GM20431 (cell line): ENCODE measurements at regions not wholly inside any gene's neighbourhood (a gene's known extent, or its start where the extent isn't known, plus 50 kb on each side); places are given as distances from the start of the nearest gene placed in this dataset.

Source experiments
- in situ Hi-C: fragments of 300-500 bp; cut with MseI, MboI; formaldehyde crosslinking; loops from one replicate; pipeline ENCODE4 v1.15.0; 2020; ENCODE audit warnings: low sequenced_read_pairs; ENCODE audit not compliant: unreplicated experiment

DNA sequence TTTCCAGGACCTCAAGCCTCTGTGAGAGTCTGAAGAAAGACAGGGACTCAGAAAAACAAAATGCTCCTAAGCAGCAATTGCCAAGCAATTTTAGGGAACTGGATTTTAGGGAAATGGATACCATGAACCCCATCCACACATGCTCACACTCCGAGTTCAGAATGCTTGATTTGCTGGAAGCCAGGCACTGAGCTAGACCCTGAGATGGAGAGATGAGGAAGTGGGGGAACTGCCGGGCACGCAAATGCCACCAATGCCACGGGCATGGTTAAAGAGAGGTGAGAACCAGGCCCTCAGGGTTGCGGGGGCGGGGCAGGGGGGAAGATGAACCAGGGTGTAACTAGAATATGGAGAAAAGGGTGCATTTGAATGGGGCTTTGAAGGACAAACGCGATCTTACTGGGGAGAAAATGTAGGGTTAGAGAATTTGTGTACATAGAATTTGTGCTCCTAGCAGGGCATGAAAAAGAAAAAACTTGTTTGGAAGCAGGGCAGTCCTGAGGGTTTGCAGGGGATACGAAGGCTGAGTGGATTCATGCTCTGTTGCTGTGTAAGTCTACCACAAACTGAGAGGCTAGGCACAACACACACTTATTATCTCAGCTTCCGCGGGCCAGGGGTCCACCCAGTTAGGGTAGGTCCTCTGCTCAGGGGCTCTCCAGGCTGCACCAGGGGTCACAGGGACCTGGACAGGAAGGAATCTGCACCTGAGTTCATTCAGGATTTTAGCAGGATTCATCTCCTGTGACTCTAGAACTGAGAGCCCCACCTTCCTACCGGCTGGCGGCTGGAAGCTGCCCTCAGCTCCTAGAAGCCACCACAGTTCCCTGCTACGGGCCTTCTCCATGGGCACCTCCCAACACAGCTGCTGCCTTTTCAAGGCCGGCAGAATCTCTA, 108.0 kb downstream of the SNX5 start:
- in situ Hi-C loops: no loop called here

- in situ Hi-C loops: no loop called here
These were observed 108.9 kb downstream of the SNX5 start for GRCh38 chr20:17859616-17860232.

DNA sequence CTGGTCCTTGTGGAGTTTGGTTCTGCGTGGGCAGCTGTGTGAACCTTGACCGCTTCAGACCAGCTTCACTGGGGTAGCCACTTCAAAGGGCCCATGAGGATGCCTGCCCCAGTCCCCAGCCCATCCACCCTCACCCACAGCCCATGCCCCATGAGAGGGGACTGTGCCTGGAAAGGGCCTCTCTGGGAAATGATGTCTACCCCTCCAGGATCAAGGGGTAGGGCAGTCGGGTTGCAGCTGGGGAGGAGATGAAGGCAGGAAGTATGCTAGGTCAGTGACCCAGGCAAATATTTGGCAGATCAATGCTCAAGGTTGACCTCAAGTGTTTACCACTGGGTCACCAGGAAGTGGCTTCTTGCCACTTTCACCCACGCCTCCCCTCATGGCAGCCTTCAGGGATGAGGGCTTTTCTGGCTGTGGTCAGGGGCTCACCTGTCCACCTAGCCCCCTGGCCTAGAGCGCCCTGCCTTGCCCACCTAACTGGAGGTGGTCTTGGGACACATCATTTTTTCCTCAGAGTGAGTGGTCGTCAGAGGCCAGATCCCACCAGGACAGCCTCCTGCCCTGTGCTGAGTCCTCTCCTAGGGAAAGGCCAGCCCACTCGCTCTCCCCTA, 109.5 kb downstream of the SNX5 start:
- in situ Hi-C loops: no loop called here

DNA sequence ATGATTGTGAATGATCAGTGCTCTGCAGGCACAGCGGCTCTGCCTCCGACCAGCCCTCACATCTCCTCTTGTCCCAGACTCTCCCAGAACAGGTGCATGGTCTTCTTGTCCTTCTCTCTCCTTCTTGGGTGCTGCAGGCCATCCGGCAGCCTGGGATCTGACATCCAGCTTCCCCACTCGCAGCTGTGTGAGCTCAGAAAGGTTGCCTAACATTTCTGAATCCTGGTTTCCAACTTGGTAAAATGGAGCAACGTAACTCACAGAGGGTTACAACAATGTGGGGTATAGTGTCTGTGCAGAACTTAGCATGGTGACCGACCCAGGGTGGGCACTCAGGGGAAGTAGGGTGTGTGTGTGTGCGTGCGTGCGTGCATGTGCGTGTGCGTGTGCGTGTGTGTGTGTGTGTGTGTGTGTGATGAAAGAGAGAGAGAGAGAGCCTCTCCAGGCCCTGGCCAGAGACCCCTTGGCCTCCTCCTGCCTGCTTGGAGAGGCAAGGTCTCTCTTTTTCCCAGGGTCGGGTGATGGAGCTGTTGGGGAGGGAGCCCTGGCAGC, 110.1 kb downstream of the SNX5 start:
- in situ Hi-C loops: no loop called here

DNA sequence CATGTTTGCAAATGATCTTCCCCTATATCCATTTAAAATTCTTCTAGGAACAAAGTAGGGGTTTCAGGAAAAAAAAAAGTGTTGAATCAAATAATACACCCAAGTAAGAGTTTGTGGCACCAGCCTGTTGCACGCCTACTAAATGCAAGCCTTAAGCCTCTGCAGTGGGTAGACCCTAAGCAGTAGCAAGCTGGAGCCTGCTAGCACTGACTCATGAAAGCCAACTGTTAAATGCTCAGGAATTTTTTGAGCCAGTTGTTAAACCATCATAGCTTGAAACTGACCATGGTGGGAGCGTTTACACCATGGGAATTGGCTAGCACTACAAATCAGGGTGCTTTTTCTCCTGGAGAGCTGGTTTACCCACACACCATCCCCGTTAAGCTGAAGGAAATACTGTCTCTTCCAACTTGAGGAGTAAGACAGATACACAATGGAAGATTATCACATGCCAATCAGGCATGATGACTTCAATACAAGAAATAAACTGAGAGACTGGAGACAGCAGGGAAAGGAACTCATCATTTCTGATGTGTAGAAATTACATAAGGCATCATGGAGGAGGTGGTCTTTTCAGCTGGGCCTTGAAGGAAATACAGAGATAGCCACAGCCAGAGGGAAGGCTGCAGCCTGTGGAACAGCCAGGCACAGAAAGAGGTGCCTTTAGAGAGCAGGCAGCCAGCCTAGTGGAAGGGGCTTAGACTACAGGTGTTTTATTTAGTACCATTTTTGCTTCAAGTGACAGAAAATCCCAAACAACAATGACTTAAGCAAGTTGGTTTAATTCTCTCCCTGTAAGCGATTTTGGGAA, 110.8 kb downstream of the SNX5 start:
- in situ Hi-C loops: no loop called here

- in situ Hi-C loops: no loop called here
These were observed 111.6 kb downstream of the SNX5 start for GRCh38 chr20:17856837-17857605.

GRCh38 chr20:17856024-17856564, 112.5 kb downstream of the SNX5 start:
- in situ Hi-C loops: no loop called here

DNA sequence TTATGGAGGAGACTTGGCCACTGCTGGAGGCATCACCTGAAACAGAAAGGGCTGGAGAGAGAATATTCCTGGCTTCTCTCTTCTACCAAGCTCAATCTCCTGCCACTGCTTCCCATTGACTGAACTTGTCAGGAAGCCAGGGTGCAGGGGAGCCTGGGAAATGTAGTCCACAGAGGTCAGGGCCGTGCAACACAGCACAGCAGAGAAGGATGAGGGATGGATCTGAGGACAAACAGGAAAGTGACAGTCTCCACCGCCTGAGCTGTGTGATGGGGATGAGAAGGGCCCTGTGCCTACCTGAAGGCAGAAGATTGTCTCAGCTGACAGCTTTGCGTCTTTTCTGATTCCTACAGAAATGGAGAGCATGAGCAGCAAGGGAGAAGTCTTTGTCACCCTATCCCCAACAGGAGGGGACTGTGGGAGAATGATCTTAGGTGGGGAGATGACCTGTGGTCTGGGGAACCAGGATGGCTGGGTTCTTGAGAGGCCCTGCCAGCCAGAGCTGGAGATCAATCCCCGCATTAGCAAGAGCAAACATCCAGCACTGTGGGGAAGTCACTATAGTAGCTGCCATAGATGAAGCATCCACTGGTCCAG, 114.2 kb downstream of the SNX5 start:
- in situ Hi-C loops: no loop called here

DNA sequence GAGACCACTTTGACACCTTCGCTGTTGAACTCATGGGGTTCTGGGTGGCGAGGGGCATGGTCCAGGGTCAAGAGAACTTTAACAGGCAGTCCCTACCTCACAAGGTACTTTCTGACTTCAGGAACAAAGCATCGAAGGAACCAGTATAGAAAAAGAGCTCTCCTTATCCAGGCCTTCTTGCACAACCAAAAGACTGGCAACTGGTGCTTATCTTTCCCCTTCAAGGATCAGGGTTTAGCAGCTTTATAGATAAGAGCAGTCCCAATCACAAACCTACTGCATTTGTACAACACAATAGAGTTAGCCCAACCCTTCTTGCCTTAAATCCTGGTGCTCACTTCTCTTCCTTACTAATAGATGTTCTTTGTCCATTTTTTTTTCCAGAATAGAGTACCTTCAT, 116.3 kb downstream of the SNX5 start:
- in situ Hi-C loops: no loop called here

DNA sequence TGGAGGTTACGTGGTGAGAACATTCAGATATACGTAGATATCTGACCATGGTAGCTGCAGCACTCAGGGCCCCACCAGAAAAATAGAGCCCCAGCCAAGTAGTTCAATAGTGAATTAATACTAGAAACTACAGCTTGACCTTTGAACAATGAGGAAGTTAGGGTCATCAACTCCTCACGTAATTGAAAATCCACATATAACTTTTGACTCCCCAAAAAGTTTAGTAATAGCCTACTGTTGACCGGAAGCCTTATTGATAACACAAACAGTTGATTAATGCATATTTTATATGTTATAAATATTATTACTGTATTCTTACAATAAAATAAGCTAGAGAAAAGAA, 117.9 kb downstream of the SNX5 start:
- in situ Hi-C loops: no loop called here

GRCh38 chr20:17849901-17850683, 118.5 kb downstream of the SNX5 start:
- in situ Hi-C loops: no loop called here

DNA sequence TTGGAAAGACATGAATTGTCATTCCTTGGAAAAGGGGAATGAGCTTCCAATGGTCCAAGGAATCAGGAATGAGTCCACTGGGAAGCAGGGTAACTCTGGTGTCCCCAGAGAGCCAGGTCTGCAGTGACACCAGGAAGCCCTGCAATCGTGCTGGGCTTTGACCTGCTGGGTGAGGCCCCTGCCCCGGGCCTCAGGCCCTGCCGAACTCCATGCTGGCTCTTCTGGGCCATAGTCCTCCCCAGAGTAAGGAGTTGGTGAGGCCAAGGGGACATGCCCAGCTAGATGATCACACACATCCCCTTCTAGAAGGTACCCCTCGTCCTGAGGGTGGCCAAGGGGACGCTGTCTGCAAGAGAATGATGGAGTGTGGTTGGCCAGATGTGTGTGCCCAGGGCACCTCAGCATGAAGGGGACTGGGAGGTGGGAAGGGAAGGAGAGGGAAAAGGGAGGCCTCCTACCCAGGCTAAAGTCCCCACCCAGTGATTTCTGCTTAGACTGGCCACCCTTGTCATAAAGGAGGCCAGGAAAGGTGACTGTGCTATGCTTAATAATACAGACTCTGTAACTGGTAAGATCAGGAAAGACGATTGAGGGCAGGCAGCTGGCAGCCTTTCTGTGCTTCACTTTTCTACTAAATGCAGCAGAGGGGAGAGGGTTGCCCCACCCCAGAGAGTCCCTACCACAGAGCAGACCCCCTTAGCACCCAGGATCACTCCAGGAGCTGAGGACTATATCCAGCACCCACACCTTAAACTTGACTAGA, 119.3 kb downstream of the SNX5 start:
- in situ Hi-C loops: no loop called here

- in situ Hi-C loops: no loop called here
These were observed 120.1 kb downstream of the SNX5 start for GRCh38 chr20:17848249-17849048.

DNA sequence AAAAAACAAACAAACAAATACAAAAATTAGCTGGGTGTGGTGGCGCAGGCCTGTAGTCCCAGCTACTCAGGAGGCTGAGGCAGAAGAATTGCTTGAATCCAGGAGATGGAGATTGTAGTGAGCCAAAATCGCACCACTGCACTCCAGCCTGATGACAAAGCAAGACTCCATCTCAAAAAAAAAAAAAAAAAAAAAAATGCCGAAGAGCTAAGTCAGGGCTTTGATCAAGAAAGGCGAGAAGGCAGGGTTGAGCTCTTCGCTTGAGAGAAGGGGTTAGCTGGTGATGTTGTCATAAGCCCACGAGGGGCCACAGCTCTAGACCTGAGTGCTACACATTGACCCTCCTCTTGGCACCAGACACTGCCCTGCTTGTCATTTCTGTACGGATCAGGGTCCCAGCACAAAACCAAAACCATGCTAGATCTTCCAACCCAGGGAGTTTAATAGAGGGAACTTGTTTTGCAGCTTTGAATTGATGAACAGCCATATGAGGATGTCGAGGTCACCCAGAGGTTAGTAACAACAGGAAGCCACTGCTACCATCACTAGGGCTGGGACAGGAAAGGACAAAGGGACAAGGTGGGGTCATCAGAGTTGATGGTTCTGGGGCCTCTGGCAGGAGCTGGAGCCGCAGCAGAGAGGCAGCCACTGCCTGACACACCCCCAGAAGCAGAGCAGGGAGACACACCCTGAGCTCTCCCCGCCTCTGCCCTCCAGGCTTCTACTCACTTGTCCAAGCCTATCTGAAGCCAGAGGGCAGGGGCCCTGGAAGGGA, 122.7 kb downstream of the SNX5 start:
- in situ Hi-C loops: no loop called here

- in situ Hi-C loops: no loop called here
These were observed 123.9 kb downstream of the SNX5 start for GRCh38 chr20:17844549-17845298.
